Endothelial cell of umbilical vein (primary cell): ENCODE measurements at regions not wholly inside any gene's neighbourhood (a gene's known extent, or its start where the extent isn't known, plus 50 kb on each side); places are given as distances from the start of the nearest gene placed in this dataset.

Experiments used
- EZH2 ChIP-seq: IDR thresholded peaks from 2 replicates; pipeline ENCODE4 v1.6.1; 2012; ENCODE audit warnings: borderline replicate concordance, low read depth, mild to moderate bottlenecking, moderate library complexity, low read length, inconsistent platforms; ENCODE audit not compliant: severe bottlenecking
- JUN ChIP-seq: IDR thresholded peaks from 2 replicates; pipeline ENCODE4 v1.6.1; 2011; ENCODE audit warnings: borderline replicate concordance, low read depth; ENCODE audit not compliant: insufficient read length, insufficient read depth
- POLR2A ChIP-seq: IDR thresholded peaks from 2 replicates; pipeline ENCODE4 v1.6.1; 2012; ENCODE audit warnings: low read depth, mild to moderate bottlenecking, control low read depth, low read length
- TF ChIP-seq, protein P1 (sequence below), 2 donors: IDR thresholded peaks; 1 replicate in 1 of 2; 2 replicates in 1 of 2; pipeline ENCODE4 v1.5.1; 2011; ENCODE audit warnings: low read length in 2 of 2, mild to moderate bottlenecking in 2 of 2, moderate library complexity in 2 of 2, control low read depth in 1 of 2, inconsistent platforms in 1 of 2, low read depth in 1 of 2; ENCODE audit not compliant: insufficient read depth in 1 of 2; ENCODE audit errors: extremely low read depth in 1 of 2

DNA sequence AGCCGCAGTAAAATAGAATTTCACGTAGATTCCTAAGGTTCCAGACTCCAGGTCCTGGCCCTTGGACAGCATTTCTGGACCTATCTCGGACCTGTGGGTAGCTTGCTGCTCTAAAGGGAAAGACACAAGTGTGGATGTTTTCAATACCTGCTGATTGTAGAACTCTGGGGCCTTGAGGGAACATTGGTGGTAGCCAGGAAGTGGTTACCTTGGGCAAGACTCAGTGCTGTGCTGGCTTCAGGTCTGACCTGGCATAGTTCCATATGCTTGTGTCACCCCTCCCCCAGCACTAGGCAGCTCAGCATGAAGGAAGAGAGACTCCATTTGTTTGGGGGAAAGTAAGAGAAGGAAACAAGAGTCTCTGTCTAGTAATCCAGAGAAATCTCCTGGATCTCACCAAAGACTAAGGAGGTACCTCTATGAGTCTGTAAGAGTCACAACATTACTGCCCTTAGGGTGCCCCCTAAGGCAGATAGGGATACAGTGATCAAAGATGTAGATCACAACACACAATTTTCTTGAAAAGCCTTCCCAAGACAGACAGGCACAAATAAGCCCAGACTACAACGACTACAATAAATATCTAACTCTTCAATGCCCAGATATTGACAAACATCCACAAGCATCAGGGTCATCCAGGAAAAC lies 398.8 kb downstream of the TGFB2 start:
- TF ChIP-seq POLR2A (no peak), EZH2 (no peak), JUN (no peak)
- TF ChIP-seq, protein P1, sequence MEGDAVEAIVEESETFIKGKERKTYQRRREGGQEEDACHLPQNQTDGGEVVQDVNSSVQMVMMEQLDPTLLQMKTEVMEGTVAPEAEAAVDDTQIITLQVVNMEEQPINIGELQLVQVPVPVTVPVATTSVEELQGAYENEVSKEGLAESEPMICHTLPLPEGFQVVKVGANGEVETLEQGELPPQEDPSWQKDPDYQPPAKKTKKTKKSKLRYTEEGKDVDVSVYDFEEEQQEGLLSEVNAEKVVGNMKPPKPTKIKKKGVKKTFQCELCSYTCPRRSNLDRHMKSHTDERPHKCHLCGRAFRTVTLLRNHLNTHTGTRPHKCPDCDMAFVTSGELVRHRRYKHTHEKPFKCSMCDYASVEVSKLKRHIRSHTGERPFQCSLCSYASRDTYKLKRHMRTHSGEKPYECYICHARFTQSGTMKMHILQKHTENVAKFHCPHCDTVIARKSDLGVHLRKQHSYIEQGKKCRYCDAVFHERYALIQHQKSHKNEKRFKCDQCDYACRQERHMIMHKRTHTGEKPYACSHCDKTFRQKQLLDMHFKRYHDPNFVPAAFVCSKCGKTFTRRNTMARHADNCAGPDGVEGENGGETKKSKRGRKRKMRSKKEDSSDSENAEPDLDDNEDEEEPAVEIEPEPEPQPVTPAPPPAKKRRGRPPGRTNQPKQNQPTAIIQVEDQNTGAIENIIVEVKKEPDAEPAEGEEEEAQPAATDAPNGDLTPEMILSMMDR (IDR thresholded peaks at IDR 0.05; ENCODE audit: extremely low read depth in 1 of 2, insufficient read depth in 1 of 2, low read depth in 1 of 2, low read length in 2 of 2): no peak
